GM12874 (cell line): ENCODE measurements at regions not wholly inside any gene's neighbourhood (a gene's known extent, or its start where the extent isn't known, plus 50 kb on each side); places are given as distances from the start of the nearest gene placed in this dataset.

Experiments
- TF ChIP-seq, protein P1 (sequence below): IDR thresholded peaks from 2 replicates; pipeline ENCODE4 v1.5.1; 2011; ENCODE audit warnings: low read depth, mild to moderate bottlenecking, control low read depth, low read length, moderate library complexity; ENCODE audit not compliant: insufficient read depth

DNA sequence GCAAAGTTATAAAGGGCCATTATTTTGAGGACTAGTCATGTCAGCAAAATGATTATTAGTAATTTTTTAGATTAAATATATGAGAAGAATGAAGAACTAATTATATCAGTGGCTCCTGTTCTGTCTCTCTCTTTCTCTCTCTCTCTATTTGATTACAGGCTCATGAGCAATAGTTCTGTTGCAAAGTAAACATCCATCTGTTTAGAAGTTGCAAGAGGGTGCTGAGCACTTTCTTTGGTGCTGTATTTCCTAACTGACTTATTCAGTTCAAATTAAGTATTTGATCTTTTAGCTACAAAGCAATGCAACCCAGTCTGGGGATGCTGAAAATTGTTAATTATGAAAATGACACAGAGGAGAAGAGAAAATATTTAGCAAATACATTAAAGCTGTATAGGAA is 408.1 kb upstream of the UBE2E3 start:
- TF ChIP-seq, protein P1, sequence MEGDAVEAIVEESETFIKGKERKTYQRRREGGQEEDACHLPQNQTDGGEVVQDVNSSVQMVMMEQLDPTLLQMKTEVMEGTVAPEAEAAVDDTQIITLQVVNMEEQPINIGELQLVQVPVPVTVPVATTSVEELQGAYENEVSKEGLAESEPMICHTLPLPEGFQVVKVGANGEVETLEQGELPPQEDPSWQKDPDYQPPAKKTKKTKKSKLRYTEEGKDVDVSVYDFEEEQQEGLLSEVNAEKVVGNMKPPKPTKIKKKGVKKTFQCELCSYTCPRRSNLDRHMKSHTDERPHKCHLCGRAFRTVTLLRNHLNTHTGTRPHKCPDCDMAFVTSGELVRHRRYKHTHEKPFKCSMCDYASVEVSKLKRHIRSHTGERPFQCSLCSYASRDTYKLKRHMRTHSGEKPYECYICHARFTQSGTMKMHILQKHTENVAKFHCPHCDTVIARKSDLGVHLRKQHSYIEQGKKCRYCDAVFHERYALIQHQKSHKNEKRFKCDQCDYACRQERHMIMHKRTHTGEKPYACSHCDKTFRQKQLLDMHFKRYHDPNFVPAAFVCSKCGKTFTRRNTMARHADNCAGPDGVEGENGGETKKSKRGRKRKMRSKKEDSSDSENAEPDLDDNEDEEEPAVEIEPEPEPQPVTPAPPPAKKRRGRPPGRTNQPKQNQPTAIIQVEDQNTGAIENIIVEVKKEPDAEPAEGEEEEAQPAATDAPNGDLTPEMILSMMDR: no peak

DNA sequence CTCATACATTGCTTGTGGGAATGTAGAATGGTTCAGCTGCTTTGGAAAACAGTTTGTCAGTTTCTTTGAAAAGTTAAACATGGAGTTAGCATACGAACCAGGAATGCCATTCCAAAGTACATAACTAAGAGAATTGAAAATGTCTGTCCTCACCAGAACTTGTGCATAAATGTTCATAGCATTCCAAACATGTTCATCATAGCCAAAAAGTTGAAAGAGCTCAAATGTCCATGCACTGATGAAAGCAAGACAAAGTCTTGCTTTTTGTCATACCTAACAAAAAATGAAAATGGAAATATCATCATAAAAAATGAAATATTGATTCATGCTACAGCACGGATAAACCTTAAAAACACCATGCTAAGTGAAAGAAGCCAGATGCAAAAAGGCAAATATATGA is 408.8 kb upstream of the UBE2E3 start:
- TF ChIP-seq, protein P1: no peak

DNA sequence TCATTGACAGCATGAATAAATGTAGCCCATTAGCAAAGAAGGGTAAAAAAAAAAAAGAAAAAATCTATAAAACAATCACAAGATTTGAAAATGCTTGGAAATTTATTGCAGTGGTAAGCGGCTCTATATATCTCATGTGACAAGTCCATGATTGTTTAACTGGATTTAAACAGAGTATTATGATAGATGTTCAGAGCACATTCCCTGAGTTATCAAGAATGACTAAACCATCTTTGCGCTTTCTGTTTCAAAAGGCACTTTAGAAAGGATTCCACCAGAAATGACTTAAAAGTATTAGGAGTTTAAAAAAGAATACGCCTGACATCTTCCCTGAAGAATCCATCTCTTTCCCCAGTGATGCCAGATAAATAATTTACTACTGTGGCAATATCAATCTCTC is 409.5 kb upstream of the UBE2E3 start:
- TF ChIP-seq, protein P1: no peak

DNA sequence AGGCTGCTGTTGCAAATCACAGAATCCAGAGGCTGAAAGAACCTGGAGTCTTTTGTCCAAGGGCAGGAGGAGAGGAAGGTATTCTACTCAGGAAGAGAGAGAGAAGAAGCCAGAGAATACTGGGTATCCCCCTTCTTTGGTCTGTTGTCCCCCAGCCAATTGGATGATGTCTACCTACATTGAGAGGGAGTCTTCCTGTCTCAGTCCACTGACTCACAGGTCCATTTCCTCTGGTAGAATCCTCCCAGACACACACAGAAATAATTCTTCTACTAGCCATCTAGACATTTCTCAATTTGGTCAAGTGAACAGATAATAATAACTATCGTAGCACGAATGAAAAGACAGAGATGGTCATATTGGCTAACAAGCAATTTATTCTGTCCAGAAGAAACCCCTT is 416.4 kb upstream of the UBE2E3 start:
- TF ChIP-seq, protein P1: no peak

DNA sequence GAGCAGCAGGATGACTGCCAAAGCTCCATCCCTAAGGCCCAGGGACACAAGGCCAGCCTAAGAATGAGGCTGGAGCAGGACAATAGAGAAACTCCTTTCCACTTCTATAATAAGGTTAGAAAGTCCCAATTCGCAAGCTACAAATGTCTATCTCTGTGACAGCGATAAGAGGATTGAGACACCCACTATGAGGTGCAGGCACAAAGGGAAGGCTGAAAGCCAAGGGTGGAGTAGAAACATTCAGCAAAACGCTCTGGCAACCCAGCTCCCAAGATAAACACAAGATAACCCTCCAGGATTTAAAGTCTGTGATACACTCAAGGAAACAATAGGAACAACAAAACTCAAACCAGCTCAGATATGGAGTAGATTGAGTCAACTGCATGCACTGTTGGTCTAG is 418.0 kb upstream of the UBE2E3 start:
- TF ChIP-seq, protein P1: no peak

DNA sequence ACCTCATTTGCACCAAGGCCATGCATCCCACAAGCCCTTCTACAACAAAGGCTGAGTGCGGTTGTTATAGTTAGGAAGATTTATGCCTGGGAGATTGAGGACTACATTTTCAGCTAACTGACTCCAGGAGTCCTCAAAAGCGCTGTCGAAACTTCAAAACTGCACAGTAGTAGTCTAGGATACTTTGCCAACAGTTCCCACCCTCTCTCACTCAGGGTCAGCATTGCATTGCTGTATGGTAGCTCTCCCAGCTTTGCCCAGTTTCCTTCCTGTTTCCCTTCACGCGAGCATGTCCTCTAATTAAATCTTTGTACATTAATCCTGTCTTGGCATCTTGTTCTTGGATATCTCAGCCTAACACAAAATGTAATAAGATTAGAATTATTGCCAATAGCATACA is 420.6 kb upstream of the UBE2E3 start:
- TF ChIP-seq, protein P1: no peak

DNA sequence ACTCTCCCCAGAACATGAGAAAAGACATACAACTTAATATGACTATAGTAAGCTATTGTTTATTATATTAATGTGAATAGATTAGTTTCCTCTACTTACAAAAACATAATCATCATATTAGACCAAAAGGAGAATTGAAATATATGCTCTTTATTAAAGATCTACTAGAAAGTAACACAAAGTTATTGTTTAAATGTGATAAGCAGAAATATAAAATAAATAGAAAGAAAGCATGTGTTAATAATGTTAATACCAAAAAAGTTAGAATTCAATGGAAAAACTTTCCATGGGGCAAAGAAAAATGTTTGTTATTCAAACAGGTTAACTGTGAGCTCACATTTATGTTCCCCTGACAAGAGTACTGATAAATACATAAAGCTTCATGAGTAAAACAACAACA is 421.4 kb upstream of the UBE2E3 start:
- TF ChIP-seq, protein P1: no peak
